Kasumi-1 (cell line): ENCODE measurements at regions not wholly inside any gene's neighbourhood (a gene's known extent, or its start where the extent isn't known, plus 50 kb on each side); places are given as distances from the start of the nearest gene placed in this dataset.

Source experiments
- DNase-seq, 2 experiments: peaks; one replicate each; lab custom pipeline; 2025; lab: John Stamatoyannopoulos, UW

DNA sequence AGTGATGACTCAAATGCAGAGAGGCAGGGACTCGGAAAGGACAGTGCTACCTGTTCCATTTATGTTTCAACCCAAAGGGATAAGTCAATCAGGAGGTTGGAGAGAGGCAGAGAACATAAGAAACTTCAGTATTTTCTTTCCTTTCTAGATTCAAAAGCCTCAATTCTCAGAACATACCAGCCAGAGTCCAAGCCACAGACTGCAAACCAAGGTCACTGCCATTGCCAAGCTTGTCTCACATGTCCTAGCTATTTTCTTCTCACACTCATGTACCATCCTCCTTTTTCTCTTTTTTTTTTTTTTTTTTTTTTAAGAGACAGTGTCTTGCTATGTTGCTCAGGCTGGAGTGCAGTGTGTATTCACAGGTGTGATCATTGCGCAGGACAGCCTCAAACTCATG, 111.7 kb upstream of the AKIP1 start:
- no peak for DNase-seq

- no peak for DNase-seq
These were observed 110.4 kb upstream of the AKIP1 start for GRCh38 chr11:8800520-8801110.

DNA sequence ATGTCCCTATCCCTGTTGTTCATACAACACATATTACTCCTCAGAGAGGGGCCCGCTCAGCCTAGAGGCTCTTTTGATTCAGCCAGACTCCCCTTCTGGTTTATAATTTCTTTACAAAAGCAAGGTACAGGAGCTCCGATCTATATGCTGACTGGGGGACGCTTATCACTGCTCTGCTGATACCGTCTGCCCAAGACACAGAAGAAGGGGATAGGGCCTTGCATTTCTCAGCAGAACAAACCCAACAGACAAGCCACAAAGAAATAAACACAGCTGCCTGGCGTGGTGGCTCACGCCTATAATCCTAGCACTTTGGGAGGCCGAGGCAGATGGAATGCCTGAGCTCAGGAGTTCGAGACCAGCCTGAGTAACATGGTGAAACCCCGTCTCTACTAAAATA, 109.9 kb upstream of the AKIP1 start:
- no peak for DNase-seq

- no peak for DNase-seq
These were observed 108.7 kb upstream of the AKIP1 start for GRCh38 chr11:8802251-8802650.

DNA sequence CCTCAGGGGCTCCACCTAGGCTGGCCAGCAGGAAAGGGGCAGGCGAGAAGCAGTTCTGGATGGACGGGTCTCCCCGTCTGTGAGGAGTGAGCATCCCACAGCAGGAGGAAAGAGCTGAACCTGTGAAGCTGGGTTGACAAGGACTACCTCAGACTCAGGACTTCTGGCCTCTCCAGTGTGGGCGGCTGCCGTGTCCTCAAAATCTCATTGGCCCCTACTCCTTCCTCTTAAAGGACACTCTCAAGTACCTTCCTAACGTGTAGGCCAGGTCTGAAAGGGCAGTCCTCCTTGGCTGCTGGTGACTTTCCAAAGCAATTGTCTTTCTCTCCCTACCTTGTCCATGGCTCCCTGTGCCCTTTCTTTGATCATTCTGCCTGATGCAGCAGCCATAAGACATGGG, 107.0 kb upstream of the AKIP1 start:
- DNase-seq = no peak

DNA sequence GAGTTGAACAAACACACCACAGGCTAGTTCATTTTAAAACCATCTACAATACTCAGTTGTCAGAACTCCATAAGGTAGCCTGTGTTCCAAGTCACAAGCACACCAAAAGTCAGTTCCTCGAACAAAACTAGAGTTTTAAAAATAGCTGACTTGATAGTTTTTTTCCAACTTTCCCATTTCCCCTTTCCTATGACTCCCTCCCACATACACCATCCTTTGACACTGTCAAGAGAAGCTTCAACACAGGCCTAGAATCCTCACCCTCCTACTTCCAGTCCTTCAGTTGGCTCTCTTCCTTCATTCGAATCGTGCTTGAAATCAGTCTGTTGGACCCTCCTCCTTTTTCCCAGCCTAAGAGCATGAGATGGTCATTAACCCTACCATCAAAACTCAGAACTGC, 105.7 kb upstream of the AKIP1 start:
- DNase-seq = no peak

DNA sequence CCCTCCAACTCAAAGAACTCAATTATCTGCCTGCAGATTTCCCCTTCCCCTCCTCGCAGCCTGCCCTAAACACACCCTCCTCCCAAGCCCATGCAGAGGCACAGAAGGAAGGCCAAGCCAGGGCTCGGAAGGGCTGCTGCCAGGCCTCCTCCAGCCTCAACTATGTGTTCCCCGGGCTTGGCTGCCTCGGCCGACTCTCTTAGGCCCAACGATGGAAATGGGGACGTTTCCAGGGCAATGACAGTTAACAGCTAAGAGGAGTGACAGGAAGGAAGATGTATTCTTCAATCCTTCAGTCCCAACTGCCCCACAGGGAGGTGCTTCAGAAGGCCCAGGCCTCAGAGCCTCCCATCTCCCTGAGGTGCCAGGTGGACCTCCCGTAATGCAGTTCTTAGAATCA, 104.0 kb upstream of the AKIP1 start:
- no peak for DNase-seq

DNA sequence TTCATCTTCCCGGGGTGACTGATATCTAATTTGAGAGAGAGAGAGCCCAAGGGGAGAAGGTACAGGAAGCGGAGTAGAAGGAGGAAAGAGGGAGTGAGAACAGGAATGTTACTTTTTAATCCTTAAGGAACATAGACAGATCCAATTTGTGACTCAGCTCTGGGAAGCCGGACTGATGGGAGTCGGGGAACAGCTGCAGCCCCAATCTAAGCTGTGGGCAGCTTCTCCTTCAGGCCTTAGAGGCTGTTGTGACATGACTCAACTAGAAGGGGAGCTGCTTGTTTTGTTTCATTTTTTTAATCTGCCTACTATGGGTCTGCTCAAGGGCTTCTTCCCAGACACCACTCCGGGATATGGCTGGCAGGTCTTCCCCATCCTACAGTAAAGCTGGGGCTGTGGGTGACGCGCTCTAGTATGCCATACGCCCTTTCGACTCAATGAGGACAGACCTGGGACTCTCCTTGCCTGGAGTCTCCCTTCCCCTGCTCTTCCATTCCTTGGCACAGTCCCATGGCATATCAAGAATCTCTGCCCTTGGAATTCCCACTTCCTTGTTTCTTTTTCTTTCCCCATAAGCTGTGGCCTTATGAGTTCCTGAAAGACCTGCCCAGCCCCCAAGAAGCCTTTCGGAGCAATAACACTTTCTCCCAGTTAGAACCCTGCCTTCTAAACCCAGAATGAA, 103.3 kb upstream of the AKIP1 start:
- no peak for DNase-seq

GRCh38 chr11:8808226-8808585, 102.8 kb upstream of the AKIP1 start:
- DNase-seq = no peak

DNA sequence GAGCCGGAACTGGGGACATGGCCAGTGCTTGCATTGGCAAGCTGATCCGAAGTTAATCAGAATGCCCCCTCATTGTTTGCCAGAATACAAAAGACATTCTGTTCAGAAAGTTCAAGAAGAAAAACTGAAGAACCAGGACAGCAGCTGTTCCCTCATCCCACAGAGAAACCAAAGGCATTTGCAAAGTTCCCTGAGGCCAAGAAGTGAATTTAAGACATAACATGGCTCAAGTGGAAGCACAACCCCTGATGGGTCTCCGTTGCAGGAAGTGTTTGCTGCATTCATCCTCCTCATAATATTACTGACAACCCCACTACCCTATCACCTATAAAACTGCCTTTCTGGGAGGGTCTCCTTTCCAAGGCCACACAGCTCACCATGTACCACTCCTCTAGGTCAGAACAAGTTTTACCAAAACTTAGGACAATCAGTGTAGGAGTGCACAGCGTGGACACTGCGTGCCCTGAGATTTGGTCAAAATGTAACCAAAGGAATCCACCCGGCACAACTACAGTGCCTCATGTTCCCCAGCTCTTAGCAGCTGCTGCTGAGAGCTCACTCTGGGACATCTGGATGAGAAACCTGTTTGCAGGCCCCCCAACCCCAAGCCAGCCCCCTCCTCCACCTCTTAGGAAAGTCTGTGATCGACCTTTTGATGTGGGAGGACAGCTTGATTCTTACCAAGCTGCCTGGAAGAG, 101.6 kb upstream of the AKIP1 start:
- no peak for DNase-seq

- no peak for DNase-seq
These were observed 101.0 kb upstream of the AKIP1 start for GRCh38 chr11:8809939-8810539.

DNA sequence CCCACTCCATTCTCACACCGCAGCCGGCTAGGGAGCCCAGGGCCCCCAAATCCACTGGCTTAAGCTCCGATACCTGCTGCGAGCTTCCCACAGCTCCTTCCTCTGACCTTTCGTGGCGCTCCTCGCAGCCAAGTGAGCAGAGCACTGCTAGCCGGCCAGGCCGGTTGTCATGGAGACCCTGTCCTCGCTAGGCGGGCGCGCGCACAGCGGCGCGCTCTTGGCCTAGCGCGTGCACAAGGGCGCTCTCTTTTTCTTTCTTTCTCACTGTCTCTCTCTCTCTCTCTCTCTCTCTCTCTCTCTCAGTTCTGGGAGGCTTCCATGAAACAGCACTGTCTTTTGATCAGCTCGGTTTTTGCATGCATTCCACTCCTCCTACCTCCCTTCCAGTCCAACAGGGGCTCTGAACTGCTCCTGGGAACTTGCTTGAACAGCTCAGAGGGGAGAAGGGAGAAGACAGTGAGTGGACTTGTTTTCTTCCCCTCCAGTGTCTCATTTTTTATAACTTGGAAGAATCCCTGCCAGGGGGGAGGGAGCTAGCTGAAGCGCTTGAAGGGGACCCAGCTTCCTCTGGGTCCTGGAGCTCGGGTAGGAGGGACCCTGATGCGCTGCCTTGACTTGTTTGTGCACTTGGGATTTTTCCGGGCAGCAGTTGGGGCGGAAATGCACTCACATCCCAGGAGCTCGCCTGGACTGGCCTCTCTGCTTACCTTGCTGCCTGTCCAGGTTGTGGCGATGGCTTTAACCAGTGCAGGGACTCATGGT, 100.3 kb upstream of the AKIP1 start:
- DNase-seq = no peak

DNA sequence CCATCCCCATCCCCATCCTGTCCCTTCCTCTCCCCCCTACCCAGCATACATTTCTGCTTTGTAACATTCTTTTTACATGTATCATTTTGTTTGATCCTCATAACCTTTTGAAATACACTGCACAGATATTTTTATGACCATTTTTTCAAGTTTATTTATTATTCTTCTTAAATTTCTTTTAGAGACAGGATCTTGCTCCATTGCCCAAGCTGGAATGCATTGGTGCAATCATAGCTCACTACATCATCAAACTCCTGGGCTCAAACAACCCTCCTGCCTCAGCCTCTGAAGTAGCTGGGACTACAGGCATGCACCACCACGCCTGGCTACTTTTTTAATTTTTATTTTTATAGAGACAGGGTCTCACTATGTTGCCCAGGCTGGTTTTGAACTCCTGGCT, 99.4 kb upstream of the AKIP1 start:
- no peak for DNase-seq

DNA sequence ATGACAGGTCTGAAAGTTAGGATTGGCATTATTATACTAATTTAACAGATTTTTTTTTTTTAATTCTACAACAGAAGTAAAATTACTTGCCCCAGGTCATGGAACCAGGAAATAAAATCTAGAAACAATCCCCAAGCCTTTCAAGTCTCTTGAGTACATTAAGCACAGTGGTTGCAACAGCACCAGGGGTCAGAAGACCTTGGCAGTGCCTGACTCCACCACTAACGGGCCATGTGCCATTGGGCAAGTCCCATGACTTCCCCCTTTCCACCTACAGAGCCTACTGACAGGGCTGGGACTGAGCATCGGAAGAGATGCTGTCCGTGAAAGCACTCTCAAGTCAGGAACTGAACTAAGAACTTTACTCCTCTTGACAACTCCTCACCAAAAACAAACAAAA, 98.6 kb upstream of the AKIP1 start:
- DNase-seq = no peak

GRCh38 chr11:8813658-8814057, 97.3 kb upstream of the AKIP1 start:
- DNase-seq = peak; percentile 76 to 83

DNA sequence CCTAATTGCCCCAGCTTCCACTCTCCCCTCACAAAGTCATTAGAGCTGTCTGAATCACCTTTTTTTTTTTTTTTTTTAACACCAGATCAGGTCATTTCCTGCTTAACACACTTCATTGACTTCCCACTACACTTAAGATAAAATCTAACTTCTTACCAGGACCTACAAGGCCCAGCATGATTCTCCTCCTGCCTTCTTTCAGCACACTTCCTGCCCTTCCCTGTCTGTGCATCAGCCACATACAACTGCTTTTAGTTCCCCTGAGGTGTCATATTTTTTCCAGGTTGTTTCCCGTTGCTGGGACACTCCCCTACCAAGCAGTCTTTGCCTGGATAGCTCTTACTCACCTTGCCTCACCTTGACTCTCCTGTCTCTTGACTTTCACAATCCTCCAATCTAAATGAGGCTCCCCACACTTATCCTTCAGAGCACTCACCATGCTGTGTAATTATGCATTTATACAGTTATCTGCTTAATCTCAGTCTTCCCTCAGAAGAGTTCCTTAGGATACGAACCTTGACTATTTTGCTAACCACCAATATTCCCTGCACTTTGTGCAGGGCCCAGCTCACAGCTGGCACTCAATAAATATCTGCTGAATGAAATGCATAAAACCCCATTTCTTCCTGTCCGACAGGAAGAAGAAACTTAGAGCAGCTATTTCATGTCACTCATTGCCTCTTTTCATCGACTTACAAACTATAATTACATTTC, 96.6 kb upstream of the AKIP1 start:
- DNase-seq = no peak

DNA sequence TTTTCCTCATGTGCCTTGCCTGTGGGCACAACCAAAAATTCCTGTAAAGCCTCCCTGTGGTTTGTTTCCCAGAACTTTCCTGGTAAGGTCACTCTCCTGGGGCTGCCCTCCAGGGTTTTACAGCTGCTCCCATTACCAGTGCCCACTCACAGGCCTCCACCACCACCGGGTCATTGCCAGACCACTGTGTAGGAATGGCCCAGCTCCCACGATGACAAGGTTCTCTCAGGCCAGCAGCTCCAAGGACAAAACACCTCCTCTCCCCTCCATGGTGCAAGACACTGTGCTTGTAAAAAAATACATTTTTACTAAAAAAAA, 96.1 kb upstream of the AKIP1 start:
- DNase-seq = no peak

- DNase-seq = no peak
These were observed 92.6 kb upstream of the AKIP1 start for GRCh38 chr11:8818421-8818820.

DNA sequence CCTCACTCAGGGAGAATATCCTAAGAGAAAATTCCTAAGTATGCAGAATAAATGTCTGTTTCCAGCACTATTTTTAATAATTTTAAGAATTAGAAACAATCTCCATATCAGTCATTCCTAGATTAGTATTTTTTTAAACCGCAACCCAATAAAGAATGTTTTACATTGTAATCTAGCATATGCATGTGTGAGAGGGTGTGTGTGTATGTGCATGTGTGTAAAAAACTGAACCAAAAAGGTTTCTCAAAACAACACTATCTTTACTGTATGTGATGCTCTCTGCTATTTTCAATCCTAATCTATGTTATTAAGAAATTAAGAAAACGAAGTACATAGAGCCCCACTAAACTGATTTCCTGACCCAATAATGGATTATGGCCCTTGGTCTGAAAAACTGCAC, 90.6 kb upstream of the AKIP1 start:
- no peak for DNase-seq

DNA sequence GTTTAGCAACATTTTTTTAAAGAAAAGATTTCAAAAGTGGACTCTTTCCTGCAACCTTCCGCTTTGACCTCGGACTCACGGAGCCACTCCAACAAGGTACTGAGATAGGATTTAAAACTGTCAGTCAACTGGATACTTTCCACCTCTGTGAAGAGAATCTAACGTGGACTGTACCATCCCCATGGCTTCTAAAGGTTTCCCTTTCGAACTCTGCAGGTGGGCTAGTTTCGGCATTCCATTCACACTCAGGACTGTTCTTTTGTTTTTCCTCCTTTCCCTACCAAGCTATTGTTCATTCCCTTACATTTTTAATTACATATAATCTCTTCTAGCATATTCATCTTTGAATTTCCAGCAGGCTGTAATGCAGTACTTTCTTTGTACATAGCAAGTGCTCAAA, 88.5 kb upstream of the AKIP1 start:
- no peak for DNase-seq

- DNase-seq = no peak
These were observed 87.7 kb upstream of the AKIP1 start for GRCh38 chr11:8823174-8823742.
